Activated CD8-positive, alpha-beta memory T cell treated with anti-CD3 and anti-CD28 coated beads for 48 hours (primary cell): ENCODE measurements at regions not wholly inside any gene's neighbourhood (a gene's known extent, or its start where the extent isn't known, plus 50 kb on each side); places are given as distances from the start of the nearest gene placed in this dataset.

ENCODE experiments used
- DNase-seq, 3 experiments: peaks; one replicate each; pipeline ENCODE4 v3.0.0-alpha.2; 2020; ENCODE audit warnings: low read depth in 2 of 3, low spot score in 2 of 3

GRCh38 chr3:194832346-194833104 is 146.8 kb downstream of the FAM43A start:
- no peak for DNase-seq

GRCh38 chr3:194833114-194833910 is 147.6 kb downstream of the FAM43A start:
- no peak for DNase-seq

GRCh38 chr3:194836661-194837060 is 151.0 kb downstream of the FAM43A start:
- no peak for DNase-seq

- no peak for DNase-seq
Measured at GRCh38 chr3:194837457-194838127, 151.9 kb downstream of the FAM43A start.

- no peak for DNase-seq
Measured at GRCh38 chr3:194838236-194838635, 152.6 kb downstream of the FAM43A start.

GRCh38 chr3:194840661-194841514 is 155.2 kb downstream of the FAM43A start:
- no peak for DNase-seq

- no peak for DNase-seq
Measured at GRCh38 chr3:194841515-194841841, 155.8 kb downstream of the FAM43A start.

- DNase-seq, result no peak
Measured at GRCh38 chr3:194843556-194843955, 157.9 kb downstream of the FAM43A start.

GRCh38 chr3:194844046-194844445 is 158.4 kb downstream of the FAM43A start:
- DNase-seq, result no peak

GRCh38 chr3:194849166-194849875 is 163.6 kb downstream of the FAM43A start:
- DNase-seq, result no peak

GRCh38 chr3:194851254-194851653 is 165.6 kb downstream of the FAM43A start:
- DNase-seq, result no peak

- DNase-seq, result no peak
Measured at GRCh38 chr3:194851941-194852340, 166.3 kb downstream of the FAM43A start.

GRCh38 chr3:194852345-194852744 is 166.7 kb downstream of the FAM43A start:
- no peak for DNase-seq

GRCh38 chr3:194852831-194853508 is 167.3 kb downstream of the FAM43A start:
- no peak for DNase-seq

GRCh38 chr3:194854206-194854605 is 168.5 kb downstream of the FAM43A start:
- DNase-seq, result no peak

GRCh38 chr3:194854659-194855390 is 169.1 kb downstream of the FAM43A start:
- no peak for DNase-seq

- no peak for DNase-seq
Measured at GRCh38 chr3:194856296-194856695, 170.6 kb downstream of the FAM43A start.

- no peak for DNase-seq
Measured at GRCh38 chr3:194857469-194858113, 171.9 kb downstream of the FAM43A start.

- no peak for DNase-seq
Measured at GRCh38 chr3:194858382-194858781, 172.7 kb downstream of the FAM43A start.
